Upper lobe of right lung (tissue), 1 donor: ENCODE measurements at regions not wholly inside any gene's neighbourhood (a gene's known extent, or its start where the extent isn't known, plus 50 kb on each side); places are given as distances from the start of the nearest gene placed in this dataset.
"Not testable (repeated sequence)": the region's sequence is repeated elsewhere in the genome, so short reads cannot be mapped to it uniquely, and the experiment has no call there.

Source experiments
- ATAC-seq: fragments of 200-7000 bp; cut with Tn5 transposase; one replicate; pipeline ENCODE4 v1.9.1; 2020; ENCODE audit warnings: mild to moderate bottlenecking, moderate library complexity
- DNase-seq: peaks from one replicate; pipeline ENCODE4 v3.0.0-alpha.2; 2020
- H3K27ac ChIP-seq: fragments of 200-600 bp; one replicate; pipeline ENCODE4 v1.8.0; 2022
- H3K27me3 ChIP-seq: fragments of 200-600 bp; one replicate; pipeline ENCODE4 v1.8.0; 2022; ENCODE audit warnings: mild to moderate bottlenecking
- H3K36me3 ChIP-seq: fragments of 200-600 bp; one replicate; pipeline ENCODE4 v1.8.0; 2022
- H3K4me1 ChIP-seq: fragments of 200-600 bp; one replicate; pipeline ENCODE4 v1.8.0; 2022
- H3K4me3 ChIP-seq: fragments of 200-600 bp; one replicate; pipeline ENCODE4 v1.8.0; 2022; ENCODE audit warnings: mild to moderate bottlenecking
- H3K9me3 ChIP-seq: fragments of 200-600 bp; one replicate; pipeline ENCODE4 v1.8.0; 2022
- intact Hi-C: fragments of 100-400 bp; cut with DNase I; formaldehyde crosslinking; loops from one replicate; pipeline ENCODE4 v1.11.0; 2022
- TF ChIP-seq, protein P1 (sequence below): fragments of 200-600 bp; IDR thresholded peaks from one replicate; pipeline ENCODE4 v1.8.0; 2022; ENCODE audit warnings: antibody characterized with exemption
- donor health status: DM: no; HTN: yes; CAD: no; lungs with severe emphysema.

DNA sequence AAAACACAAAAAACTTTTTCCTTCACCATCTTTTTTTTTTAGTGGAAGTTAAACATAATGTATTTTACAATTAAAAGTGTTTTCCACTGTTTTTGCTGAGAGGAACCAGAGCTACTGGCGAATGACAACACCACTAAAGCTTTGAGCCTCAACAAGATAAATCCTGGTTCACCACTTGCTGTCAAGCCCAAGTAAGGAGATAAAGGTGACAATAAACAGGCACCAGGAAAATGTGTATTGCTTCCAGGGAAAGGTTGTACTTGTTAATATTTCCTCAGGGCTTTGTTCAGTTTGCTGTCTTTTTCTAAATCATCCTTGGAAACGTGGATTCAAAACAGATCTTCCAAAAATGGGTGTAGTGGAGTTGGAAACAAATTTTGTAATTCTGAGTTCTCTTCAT, 109.9 kb upstream of the ANKRD30A start:
- intact Hi-C loops = no loop called here
- Histone ChIP-seq H3K27me3 (no peaks in the 10 kb centered on the region), H3K4me3 (no peak overlapping the region), H3K27ac (no peak overlapping the region), H3K36me3 (no peaks in the 10 kb centered on the region), H3K9me3 (no peaks in the 10 kb centered on the region), H3K4me1 (no peaks in the 10 kb centered on the region)
- DNase-seq = no peak
- TF ChIP-seq, protein P1, sequence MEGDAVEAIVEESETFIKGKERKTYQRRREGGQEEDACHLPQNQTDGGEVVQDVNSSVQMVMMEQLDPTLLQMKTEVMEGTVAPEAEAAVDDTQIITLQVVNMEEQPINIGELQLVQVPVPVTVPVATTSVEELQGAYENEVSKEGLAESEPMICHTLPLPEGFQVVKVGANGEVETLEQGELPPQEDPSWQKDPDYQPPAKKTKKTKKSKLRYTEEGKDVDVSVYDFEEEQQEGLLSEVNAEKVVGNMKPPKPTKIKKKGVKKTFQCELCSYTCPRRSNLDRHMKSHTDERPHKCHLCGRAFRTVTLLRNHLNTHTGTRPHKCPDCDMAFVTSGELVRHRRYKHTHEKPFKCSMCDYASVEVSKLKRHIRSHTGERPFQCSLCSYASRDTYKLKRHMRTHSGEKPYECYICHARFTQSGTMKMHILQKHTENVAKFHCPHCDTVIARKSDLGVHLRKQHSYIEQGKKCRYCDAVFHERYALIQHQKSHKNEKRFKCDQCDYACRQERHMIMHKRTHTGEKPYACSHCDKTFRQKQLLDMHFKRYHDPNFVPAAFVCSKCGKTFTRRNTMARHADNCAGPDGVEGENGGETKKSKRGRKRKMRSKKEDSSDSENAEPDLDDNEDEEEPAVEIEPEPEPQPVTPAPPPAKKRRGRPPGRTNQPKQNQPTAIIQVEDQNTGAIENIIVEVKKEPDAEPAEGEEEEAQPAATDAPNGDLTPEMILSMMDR = no peak
- no peak for ATAC-seq

- TF ChIP-seq, protein P1 = no peak
- DNase-seq (no peak), ATAC-seq (no peak)
- Histone ChIP-seq H3K27ac (no peak overlapping the region), H3K9me3 (no peaks in the 10 kb centered on the region), H3K4me3 (no peak overlapping the region), H3K36me3 (no peaks in the 10 kb centered on the region), H3K27me3 (no peaks in the 10 kb centered on the region), H3K4me1 (no peaks in the 10 kb centered on the region)
- intact Hi-C loops = no loop called here
These were observed 114.7 kb upstream of the ANKRD30A start for GRCh38 chr10:37010741-37011140.

GRCh38 chr10:37008276-37008675, 117.1 kb upstream of the ANKRD30A start:
- ATAC-seq, H3K36me3 ChIP-seq, H3K27me3 ChIP-seq, H3K9me3 ChIP-seq, DNase-seq, H3K27ac ChIP-seq, H3K4me1 ChIP-seq, intact Hi-C loops, H3K4me3 ChIP-seq: not testable (repeated sequence)

GRCh38 chr10:37003126-37003525, 122.3 kb upstream of the ANKRD30A start:
- TF ChIP-seq, protein P1 = no peak
- Histone ChIP-seq H3K36me3 (no peaks in the 10 kb centered on the region), H3K27ac (no peak overlapping the region), H3K4me3 (no peak overlapping the region), H3K27me3 (no peaks in the 10 kb centered on the region), H3K4me1 (no peaks in the 10 kb centered on the region), H3K9me3 (no peaks in the 10 kb centered on the region)
- no peak for ATAC-seq
- intact Hi-C loops = no loop called here
- no peak for DNase-seq

- H3K36me3 ChIP-seq, H3K9me3 ChIP-seq, H3K27ac ChIP-seq, H3K4me3 ChIP-seq, intact Hi-C loops, DNase-seq, H3K4me1 ChIP-seq, ATAC-seq, H3K27me3 ChIP-seq: not testable (repeated sequence)
These were observed 129.6 kb upstream of the ANKRD30A start for GRCh38 chr10:36995806-36996205.

DNA sequence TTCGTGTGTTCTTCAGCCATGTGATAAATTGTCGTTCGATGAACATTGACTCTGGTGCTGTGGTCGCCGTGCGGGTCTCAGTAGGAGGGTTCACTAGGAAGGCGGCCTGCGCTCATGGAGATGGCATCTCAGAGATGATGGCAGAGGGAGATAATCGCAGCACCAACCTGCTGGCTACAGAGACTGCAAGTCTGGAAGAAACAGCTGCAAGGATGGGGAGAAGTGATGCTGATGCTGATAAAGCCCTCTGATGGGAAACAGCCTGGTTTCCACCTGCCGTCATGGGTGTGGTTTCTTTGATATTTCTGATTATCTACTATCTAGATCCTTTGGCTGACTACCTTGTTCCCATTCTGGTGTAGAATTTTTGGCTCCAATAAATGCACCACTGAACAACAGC, 130.5 kb upstream of the ANKRD30A start:
- TF ChIP-seq, protein P1 = no peak

DNA sequence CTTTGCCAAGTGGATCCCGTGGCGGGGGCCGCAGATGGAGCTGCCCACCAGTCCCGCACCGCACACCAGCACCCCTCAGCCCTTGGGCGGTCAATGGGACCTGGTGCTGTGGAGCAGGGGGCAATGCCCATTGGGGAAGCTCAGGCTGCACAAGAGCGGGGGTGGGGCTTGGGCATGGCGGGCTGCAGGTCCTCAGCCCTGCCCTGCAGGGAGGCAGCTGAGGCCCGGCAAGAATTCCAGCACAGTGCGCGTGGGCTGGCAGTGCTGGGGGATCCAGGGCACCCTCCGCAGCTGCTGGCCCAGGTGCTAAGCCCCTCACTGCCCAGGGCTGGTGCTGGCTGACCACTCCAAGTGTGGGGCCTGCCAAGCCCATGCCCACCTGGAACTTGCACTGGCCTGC, 136.2 kb upstream of the ANKRD30A start:
- Histone ChIP-seq H3K27me3 (no peaks in the 10 kb centered on the region), H3K4me3 (no peak overlapping the region), H3K9me3 (no peaks in the 10 kb centered on the region), H3K4me1 (no peaks in the 10 kb centered on the region), H3K27ac (no peak overlapping the region), H3K36me3 (no peaks in the 10 kb centered on the region)
- ATAC-seq (peak; percentile 32), DNase-seq (no peak)
- intact Hi-C loops = no loop called here
- TF ChIP-seq, protein P1 = no peak

More for the DNA sequence above, 130.5 kb upstream of the ANKRD30A start:
- intact Hi-C loops = no loop called here
- Histone ChIP-seq H3K27me3 (no peaks in the 10 kb centered on the region), H3K4me3 (no peak overlapping the region), H3K4me1 (no peaks in the 10 kb centered on the region), H3K9me3 (no peaks in the 10 kb centered on the region), H3K27ac (no peak overlapping the region), H3K36me3 (no peaks in the 10 kb centered on the region)
- DNase-seq (no peak), ATAC-seq (no peak)
